ENCODE measurements at regions not wholly inside any gene's neighbourhood (a gene's known extent, or its start where the extent isn't known, plus 50 kb on each side); places are given as distances from the start of the nearest gene placed in this dataset.

DNA sequence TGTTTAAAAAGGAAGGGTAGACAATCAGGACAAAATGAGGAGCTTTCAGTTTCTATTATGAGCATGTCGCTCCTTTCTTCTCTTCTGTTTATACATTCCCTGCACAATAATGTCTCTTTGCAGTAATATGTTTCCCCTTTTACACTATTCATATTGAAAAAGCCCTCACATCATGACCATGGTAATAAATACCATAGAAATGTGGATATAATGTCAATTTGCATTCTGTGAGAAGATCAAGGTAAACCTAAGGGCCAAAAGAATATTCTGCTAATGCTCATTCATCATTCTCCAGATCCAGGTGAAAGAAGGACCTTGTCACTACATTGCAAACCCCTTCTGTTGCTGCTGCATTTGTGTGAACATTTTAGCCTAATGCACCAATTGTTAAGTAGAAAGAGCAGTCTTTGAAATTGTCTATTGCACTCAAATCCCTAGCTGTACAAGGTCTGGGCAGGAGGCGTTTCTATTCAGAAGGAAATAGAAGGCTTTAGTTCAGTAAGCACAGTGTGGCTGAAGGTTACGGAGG lies 117.6 kb upstream of the SOX21 start:
- TF ChIP-seq POLR2AphosphoS5 (IDR thresholded peaks at IDR 0.05) (no peak), CTCF (IDR thresholded peaks at IDR 0.05) (no peak)

Data from gastroesophageal sphincter (tissue), 3 donors.